ENCODE measurements at regions not wholly inside any gene's neighbourhood (a gene's known extent, or its start where the extent isn't known, plus 50 kb on each side); places are given as distances from the start of the nearest gene placed in this dataset.

DNA sequence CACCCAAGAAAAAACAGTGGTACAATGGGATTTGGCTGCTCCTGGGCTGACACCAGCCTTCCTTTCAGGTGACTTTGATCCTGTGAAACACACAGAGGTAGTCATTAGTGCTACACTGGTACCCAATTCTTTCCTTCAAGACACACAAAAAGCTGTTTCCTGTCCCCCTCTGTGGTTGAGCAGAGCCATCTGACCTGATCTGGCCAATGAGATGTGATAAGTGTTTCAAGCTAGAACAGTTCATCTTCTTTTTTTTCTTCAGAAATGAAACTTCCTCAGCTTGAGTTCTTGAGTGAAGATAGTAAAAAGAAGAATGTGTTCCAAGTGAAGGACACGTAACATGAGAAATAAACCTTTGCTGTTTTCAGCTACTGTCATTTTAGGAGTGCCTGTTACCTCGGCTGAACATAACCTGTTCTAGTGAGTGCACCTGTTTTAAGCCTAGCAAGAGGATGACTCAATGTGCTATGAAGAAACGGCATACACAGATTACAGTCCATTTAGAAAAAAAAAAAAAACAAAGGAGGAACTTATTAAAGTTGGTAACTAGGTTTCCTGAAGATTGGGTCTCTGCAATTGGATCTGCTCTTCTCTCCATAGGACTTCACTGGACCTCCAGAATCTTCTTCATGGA is 287.8 kb downstream of the GAS1 start:
- Histone ChIP-seq H3K4me2 (ENCODE audit: insufficient read depth, low read length) (no peak overlapping the region), H3K27ac (ENCODE audit: extremely low read depth, low read depth, low read length) (no peak overlapping the region), H3K36me3 (ENCODE audit: control insufficient read depth, insufficient read depth, low read length) (no peaks in the 10 kb centered on the region), H3K79me2 (ENCODE audit: control insufficient read depth, insufficient read depth, low read length) (no peaks in the 10 kb centered on the region), H3K27me3 (ENCODE audit: control insufficient read depth in 2 of 2, insufficient read depth in 2 of 2, low read length in 2 of 2) (no peaks in the 10 kb centered on the region), H3K9ac (ENCODE audit: insufficient read depth in 1 of 2, low read depth in 2 of 2, low read length in 2 of 2) (no peak overlapping the region), H3K9me1 (ENCODE audit: control insufficient read depth, insufficient read depth, low read length) (no peaks in the 10 kb centered on the region), H3K4me1 (replicated peaks in 1 of 2; ENCODE audit: control insufficient read depth in 2 of 2, insufficient read depth in 2 of 2, low read length in 2 of 2) (no peaks in the 10 kb centered on the region), H2AFZ (ENCODE audit: low read depth, low read length) (no peak overlapping the region), H4K20me1 (replicated peaks; ENCODE audit: control insufficient read depth, insufficient read depth, low read length) (no peaks in the 10 kb centered on the region), H3K9me3 (replicated peaks; ENCODE audit: control insufficient read depth, insufficient read depth, low read depth, low read length) (no peaks in the 10 kb centered on the region), H3K4me3 (no peak overlapping the region)
- ChIA-PET POLR2A (no interaction called here), CTCF (ENCODE audit: low intra/inter-chr PET ratio) (no interaction called here)
- no TSS peak for BruUV-seq (replicated peaks)
- ATAC-seq (no peak), FAIRE-seq (no peak), DNase-seq (ENCODE audit: extremely low read depth in 1 of 4, low spot score in 3 of 4) (no peak)
- in situ Hi-C loops (cut with MboI) (no loop called here), intact Hi-C loops (cut with micrococcal nuclease) (no loop called here)
- 0% methylated on average over 3 of the region's 3 CpGs for WGBS (ENCODE audit: insufficient coverage, low coverage, missing lambda C conversion rate)
- TF ChIP-seq PHB2 (IDR thresholded peaks at IDR 0.05; ENCODE audit: low read depth) (no peak), ZNF77 (CRISPR knock-in tag; IDR thresholded peaks at IDR 0.05) (no peak), HMGN3 (IDR thresholded peaks at IDR 0.05; ENCODE audit: borderline replicate concordance, extremely low read depth, insufficient read length, low read depth, low read length) (no peak), KAT2B (IDR thresholded peaks at IDR 0.05; ENCODE audit: low read depth, low read length) (no peak), TBP (optimal IDR thresholded peaks at IDR 0.05; ENCODE audit: low read depth, low read length) (no peak), ZNF445 (CRISPR knock-in tag; IDR thresholded peaks at IDR 0.05; ENCODE audit: low read depth) (no peak)
- TF ChIP-seq, protein P1, sequence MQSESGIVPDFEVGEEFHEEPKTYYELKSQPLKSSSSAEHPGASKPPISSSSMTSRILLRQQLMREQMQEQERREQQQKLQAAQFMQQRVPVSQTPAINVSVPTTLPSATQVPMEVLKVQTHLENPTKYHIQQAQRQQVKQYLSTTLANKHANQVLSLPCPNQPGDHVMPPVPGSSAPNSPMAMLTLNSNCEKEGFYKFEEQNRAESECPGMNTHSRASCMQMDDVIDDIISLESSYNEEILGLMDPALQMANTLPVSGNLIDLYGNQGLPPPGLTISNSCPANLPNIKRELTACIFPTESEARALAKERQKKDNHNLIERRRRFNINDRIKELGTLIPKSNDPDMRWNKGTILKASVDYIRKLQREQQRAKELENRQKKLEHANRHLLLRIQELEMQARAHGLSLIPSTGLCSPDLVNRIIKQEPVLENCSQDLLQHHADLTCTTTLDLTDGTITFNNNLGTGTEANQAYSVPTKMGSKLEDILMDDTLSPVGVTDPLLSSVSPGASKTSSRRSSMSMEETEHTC (IDR thresholded peaks at IDR 0.05), result no peak
- TF ChIP-seq, protein P2, sequence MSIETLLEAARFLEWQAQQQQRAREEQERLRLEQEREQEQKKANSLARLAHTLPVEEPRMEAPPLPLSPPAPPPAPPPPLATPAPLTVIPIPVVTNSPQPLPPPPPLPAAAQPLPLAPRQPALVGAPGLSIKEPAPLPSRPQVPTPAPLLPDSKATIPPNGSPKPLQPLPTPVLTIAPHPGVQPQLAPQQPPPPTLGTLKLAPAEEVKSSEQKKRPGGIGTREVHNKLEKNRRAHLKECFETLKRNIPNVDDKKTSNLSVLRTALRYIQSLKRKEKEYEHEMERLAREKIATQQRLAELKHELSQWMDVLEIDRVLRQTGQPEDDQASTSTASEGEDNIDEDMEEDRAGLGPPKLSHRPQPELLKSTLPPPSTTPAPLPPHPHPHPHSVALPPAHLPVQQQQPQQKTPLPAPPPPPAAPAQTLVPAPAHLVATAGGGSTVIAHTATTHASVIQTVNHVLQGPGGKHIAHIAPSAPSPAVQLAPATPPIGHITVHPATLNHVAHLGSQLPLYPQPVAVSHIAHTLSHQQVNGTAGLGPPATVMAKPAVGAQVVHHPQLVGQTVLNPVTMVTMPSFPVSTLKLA (conservative IDR thresholded peaks at IDR 0.05), result no peak
- TF ChIP-seq, protein P3, sequence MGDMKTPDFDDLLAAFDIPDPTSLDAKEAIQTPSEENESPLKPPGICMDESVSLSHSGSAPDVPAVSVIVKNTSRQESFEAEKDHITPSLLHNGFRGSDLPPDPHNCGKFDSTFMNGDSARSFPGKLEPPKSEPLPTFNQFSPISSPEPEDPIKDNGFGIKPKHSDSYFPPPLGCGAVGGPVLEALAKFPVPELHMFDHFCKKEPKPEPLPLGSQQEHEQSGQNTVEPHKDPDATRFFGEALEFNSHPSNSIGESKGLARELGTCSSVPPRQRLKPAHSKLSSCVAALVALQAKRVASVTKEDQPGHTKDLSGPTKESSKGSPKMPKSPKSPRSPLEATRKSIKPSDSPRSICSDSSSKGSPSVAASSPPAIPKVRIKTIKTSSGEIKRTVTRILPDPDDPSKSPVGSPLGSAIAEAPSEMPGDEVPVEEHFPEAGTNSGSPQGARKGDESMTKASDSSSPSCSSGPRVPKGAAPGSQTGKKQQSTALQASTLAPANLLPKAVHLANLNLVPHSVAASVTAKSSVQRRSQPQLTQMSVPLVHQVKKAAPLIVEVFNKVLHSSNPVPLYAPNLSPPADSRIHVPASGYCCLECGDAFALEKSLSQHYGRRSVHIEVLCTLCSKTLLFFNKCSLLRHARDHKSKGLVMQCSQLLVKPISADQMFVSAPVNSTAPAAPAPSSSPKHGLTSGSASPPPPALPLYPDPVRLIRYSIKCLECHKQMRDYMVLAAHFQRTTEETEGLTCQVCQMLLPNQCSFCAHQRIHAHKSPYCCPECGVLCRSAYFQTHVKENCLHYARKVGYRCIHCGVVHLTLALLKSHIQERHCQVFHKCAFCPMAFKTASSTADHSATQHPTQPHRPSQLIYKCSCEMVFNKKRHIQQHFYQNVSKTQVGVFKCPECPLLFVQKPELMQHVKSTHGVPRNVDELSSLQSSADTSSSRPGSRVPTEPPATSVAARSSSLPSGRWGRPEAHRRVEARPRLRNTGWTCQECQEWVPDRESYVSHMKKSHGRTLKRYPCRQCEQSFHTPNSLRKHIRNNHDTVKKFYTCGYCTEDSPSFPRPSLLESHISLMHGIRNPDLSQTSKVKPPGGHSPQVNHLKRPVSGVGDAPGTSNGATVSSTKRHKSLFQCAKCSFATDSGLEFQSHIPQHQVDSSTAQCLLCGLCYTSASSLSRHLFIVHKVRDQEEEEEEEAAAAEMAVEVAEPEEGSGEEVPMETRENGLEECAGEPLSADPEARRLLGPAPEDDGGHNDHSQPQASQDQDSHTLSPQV (IDR thresholded peaks at IDR 0.05), result no peak
- TF ChIP-seq, protein P4, sequence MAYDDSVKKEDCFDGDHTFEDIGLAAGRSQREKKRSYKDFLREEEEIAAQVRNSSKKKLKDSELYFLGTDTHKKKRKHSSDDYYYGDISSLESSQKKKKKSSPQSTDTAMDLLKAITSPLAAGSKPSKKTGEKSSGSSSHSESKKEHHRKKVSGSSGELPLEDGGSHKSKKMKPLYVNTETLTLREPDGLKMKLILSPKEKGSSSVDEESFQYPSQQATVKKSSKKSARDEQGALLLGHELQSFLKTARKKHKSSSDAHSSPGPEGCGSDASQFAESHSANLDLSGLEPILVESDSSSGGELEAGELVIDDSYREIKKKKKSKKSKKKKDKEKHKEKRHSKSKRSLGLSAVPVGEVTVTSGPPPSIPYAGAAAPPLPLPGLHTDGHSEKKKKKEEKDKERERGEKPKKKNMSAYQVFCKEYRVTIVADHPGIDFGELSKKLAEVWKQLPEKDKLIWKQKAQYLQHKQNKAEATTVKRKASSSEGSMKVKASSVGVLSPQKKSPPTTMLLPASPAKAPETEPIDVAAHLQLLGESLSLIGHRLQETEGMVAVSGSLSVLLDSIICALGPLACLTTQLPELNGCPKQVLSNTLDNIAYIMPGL (CRISPR knock-in tag; IDR thresholded peaks at IDR 0.05), result no peak

Measured in K562 (cell line).